ENCODE measurements at regions not wholly inside any gene's neighbourhood (a gene's known extent, or its start where the extent isn't known, plus 50 kb on each side); places are given as distances from the start of the nearest gene placed in this dataset.

DNA sequence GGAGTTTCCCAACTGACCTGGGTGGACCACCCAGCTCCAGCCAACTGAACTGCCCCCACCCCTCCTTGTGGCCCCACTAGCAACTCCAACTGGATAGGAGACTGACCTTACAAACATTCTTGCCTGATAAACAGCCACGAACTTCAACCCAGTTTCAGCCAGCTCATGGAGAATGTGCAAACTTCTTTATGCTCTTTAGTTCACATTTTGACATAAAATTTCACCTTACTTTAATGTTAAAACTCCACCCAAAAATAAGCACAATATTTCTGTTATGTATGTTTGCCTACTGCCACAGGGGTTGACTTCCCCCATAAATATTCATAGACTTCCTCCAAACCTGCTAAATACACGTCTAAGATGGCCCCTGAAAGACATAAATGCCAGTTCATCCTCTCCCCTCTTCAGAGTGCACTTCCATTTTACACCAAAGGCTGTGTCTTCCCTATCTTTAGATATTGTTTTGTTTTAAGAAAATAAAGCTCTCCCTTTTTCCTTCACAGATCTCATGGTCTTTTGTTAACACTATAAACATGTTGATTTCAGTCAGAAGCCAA, 643.7 kb downstream of the EPM2A start:
- Histone ChIP-seq H3K4me3 (ENCODE audit: low read depth, low read length) (no peak overlapping the region), H3K36me3 (ENCODE audit: control insufficient read depth, insufficient read depth, low read length) (no peaks in the 10 kb centered on the region), H3K27me3 (replicated peaks; ENCODE audit: control insufficient read depth, insufficient read depth, low read length) (no peaks in the 10 kb centered on the region), H3K9me3 (no peaks in the 10 kb centered on the region), H3K4me1 (no peaks in the 10 kb centered on the region)
- Mint-ChIP-seq H3K4me3 (ENCODE audit: unreplicated experiment) (no peak overlapping the region), H3K36me3 (ENCODE audit: insufficient read depth, unreplicated experiment) (no peaks in the 10 kb centered on the region), H3K4me1 (ENCODE audit: low read depth, unreplicated experiment) (no peaks in the 10 kb centered on the region), H3K9me3 (ENCODE audit: unreplicated experiment) (no peaks in the 10 kb centered on the region), H3K27ac (ENCODE audit: unreplicated experiment) (no peak overlapping the region), H3K27me3 (ENCODE audit: insufficient read depth, unreplicated experiment) (no peaks in the 10 kb centered on the region)
- ChIA-PET CTCF (no interaction called here), POLR2A (no interaction called here)
- TF ChIP-seq, protein P1, sequence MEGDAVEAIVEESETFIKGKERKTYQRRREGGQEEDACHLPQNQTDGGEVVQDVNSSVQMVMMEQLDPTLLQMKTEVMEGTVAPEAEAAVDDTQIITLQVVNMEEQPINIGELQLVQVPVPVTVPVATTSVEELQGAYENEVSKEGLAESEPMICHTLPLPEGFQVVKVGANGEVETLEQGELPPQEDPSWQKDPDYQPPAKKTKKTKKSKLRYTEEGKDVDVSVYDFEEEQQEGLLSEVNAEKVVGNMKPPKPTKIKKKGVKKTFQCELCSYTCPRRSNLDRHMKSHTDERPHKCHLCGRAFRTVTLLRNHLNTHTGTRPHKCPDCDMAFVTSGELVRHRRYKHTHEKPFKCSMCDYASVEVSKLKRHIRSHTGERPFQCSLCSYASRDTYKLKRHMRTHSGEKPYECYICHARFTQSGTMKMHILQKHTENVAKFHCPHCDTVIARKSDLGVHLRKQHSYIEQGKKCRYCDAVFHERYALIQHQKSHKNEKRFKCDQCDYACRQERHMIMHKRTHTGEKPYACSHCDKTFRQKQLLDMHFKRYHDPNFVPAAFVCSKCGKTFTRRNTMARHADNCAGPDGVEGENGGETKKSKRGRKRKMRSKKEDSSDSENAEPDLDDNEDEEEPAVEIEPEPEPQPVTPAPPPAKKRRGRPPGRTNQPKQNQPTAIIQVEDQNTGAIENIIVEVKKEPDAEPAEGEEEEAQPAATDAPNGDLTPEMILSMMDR (IDR thresholded peaks at IDR 0.05; ENCODE audit: insufficient read depth in 1 of 2, low read depth in 1 of 2, low read length in 1 of 2, severe bottlenecking in 1 of 2, unreplicated experiment in 1 of 2), result no peak
- no TSS peak for BruUV-seq (replicated peaks)
- DNase-seq, result no peak
- intact Hi-C loops (cut with micrococcal nuclease; ENCODE audit: unreplicated experiment), result no loop called here

DNA sequence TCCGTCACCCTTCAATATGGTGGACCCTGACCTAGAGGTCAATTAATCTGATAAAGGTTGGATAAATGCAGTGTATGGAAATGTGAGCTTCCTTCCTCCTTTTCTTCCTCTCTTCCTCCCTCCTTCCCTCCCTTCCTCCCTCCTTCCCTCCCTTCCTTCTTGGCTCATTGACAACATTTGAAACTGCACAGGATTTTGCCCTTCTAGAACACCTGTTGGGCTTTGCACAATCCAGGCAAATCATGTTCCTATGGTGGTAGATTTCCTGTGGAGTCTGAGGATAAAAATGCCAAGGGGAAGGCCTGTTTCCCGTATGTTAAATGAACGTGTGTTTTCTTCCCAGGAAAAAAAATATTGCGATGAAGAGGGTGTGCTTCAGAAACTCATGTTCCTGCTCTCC, 642.8 kb downstream of the EPM2A start:
- ChIA-PET POLR2A (no interaction called here), CTCF (no interaction called here)
- no peaks in the 10 kb centered on the region for H3K4me1 Mint-ChIP-seq (ENCODE audit: low read depth, unreplicated experiment)
- Histone ChIP-seq H3K4me1 (no peaks in the 10 kb centered on the region), H3K27me3 (replicated peaks; ENCODE audit: control insufficient read depth, insufficient read depth, low read length) (no peaks in the 10 kb centered on the region), H3K9me3 (no peaks in the 10 kb centered on the region; the same call in 1 of the 2 replicates), H3K36me3 (ENCODE audit: control insufficient read depth, insufficient read depth, low read length) (no peaks in the 10 kb centered on the region), H3K4me3 (ENCODE audit: low read depth, low read length) (no peak overlapping the region)
- H3K27me3 Mint-ChIP-seq (ENCODE audit: insufficient read depth, unreplicated experiment), result no peaks in the 10 kb centered on the region
- H3K9me3 Mint-ChIP-seq (ENCODE audit: unreplicated experiment), result peaks cover 3% of the 10 kb centered on the region
- H3K36me3 Mint-ChIP-seq (ENCODE audit: insufficient read depth, unreplicated experiment), result no peaks in the 10 kb centered on the region
- DNase-seq, result no peak
- BruUV-seq (replicated peaks), result no TSS peak
- intact Hi-C loops (cut with micrococcal nuclease; ENCODE audit: unreplicated experiment), result no loop called here
- no peak overlapping the region for H3K4me3 Mint-ChIP-seq (ENCODE audit: unreplicated experiment)
- TF ChIP-seq, protein P1 (IDR thresholded peaks at IDR 0.05; ENCODE audit: insufficient read depth in 1 of 2, low read depth in 1 of 2, low read length in 1 of 2, severe bottlenecking in 1 of 2, unreplicated experiment in 1 of 2), result no peak
- no peak overlapping the region for H3K27ac Mint-ChIP-seq (ENCODE audit: unreplicated experiment)

DNA sequence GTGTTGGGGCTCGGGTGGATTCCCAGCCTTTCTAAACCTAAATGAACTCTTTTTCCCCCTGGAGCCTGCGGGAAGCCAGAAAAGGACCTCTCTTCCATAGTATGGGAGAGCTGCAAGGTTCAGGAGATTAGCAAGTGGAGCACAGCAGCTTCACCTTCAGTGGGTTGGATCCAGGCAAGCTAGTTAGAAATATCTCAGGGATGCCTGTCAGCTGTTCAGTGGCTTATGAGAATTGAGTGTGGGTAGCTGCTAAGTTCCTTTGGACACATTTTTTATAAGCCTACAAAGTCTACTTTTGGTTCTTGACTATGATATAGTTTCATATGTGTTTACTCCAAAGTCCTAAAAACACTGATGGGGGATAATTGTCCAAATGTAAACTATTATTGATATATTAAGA, 642.1 kb downstream of the EPM2A start:
- ChIA-PET CTCF (no interaction called here), POLR2A (no interaction called here)
- Histone ChIP-seq H3K27me3 (replicated peaks; ENCODE audit: control insufficient read depth, insufficient read depth, low read length) (no peaks in the 10 kb centered on the region), H3K9me3 (peaks cover 3% of the 10 kb centered on the region), H3K4me3 (ENCODE audit: low read depth, low read length) (no peak overlapping the region), H3K36me3 (ENCODE audit: control insufficient read depth, insufficient read depth, low read length) (no peaks in the 10 kb centered on the region), H3K4me1 (no peaks in the 10 kb centered on the region)
- no peak overlapping the region for H3K4me3 Mint-ChIP-seq (ENCODE audit: unreplicated experiment)
- BruUV-seq (replicated peaks), result no TSS peak
- no peaks in the 10 kb centered on the region for H3K27me3 Mint-ChIP-seq (ENCODE audit: insufficient read depth, unreplicated experiment)
- intact Hi-C loops (cut with micrococcal nuclease; ENCODE audit: unreplicated experiment), result no loop called here
- TF ChIP-seq, protein P1 (IDR thresholded peaks at IDR 0.05; ENCODE audit: insufficient read depth in 1 of 2, low read depth in 1 of 2, low read length in 1 of 2, severe bottlenecking in 1 of 2, unreplicated experiment in 1 of 2), result no peak
- H3K36me3 Mint-ChIP-seq (ENCODE audit: insufficient read depth, unreplicated experiment), result no peaks in the 10 kb centered on the region
- peaks cover 10% of the 10 kb centered on the region for H3K9me3 Mint-ChIP-seq (ENCODE audit: unreplicated experiment)
- DNase-seq, result no peak
- H3K4me1 Mint-ChIP-seq (ENCODE audit: low read depth, unreplicated experiment), result no peaks in the 10 kb centered on the region
- no peak overlapping the region for H3K27ac Mint-ChIP-seq (ENCODE audit: unreplicated experiment)
